HG03108 (cell line): ENCODE measurements at regions not wholly inside any gene's neighbourhood (a gene's known extent, or its start where the extent isn't known, plus 50 kb on each side); places are given as distances from the start of the nearest gene placed in this dataset.

ENCODE experiments used
- ATAC-seq: cut with Tn5 transposase; IDR thresholded peaks from one replicate; pipeline ENCODE4 v1.9.1; 2021; ENCODE audit warnings: moderate library complexity; ENCODE audit not compliant: unreplicated experiment

GRCh38 chr21:27277110-27277509 lies 310.2 kb upstream of the ADAMTS5 start:
- no peak for ATAC-seq

GRCh38 chr21:27275294-27275927 lies 308.5 kb upstream of the ADAMTS5 start:
- ATAC-seq: no peak

GRCh38 chr21:27269644-27270043 lies 302.8 kb upstream of the ADAMTS5 start:
- no peak for ATAC-seq

- ATAC-seq: no peak
These were observed 301.4 kb upstream of the ADAMTS5 start for GRCh38 chr21:27268290-27268689.

GRCh38 chr21:27265949-27266348 lies 299.1 kb upstream of the ADAMTS5 start:
- no peak for ATAC-seq

GRCh38 chr21:27265492-27265891 lies 298.6 kb upstream of the ADAMTS5 start:
- no peak for ATAC-seq

GRCh38 chr21:27261676-27262075 lies 294.8 kb upstream of the ADAMTS5 start:
- no peak for ATAC-seq

- ATAC-seq: no peak
These were observed 293.8 kb upstream of the ADAMTS5 start for GRCh38 chr21:27260728-27261127.

GRCh38 chr21:27258742-27259448 lies 292.0 kb upstream of the ADAMTS5 start:
- no peak for ATAC-seq

GRCh38 chr21:27257908-27258556 lies 291.1 kb upstream of the ADAMTS5 start:
- ATAC-seq: no peak

- no peak for ATAC-seq
These were observed 290.3 kb upstream of the ADAMTS5 start for GRCh38 chr21:27257226-27257625.

GRCh38 chr21:27251752-27252151 lies 284.9 kb upstream of the ADAMTS5 start:
- no peak for ATAC-seq

GRCh38 chr21:27250366-27250765 lies 283.5 kb upstream of the ADAMTS5 start:
- no peak for ATAC-seq

- ATAC-seq: no peak
These were observed 281.9 kb upstream of the ADAMTS5 start for GRCh38 chr21:27248814-27249213.

GRCh38 chr21:27246741-27247140 lies 279.9 kb upstream of the ADAMTS5 start:
- no peak for ATAC-seq

- no peak for ATAC-seq
These were observed 277.9 kb upstream of the ADAMTS5 start for GRCh38 chr21:27244776-27245175.

- no peak for ATAC-seq
These were observed 277.5 kb upstream of the ADAMTS5 start for GRCh38 chr21:27244352-27244751.

- no peak for ATAC-seq
These were observed 274.0 kb upstream of the ADAMTS5 start for GRCh38 chr21:27240839-27241238.

- ATAC-seq: no peak
These were observed 266.7 kb upstream of the ADAMTS5 start for GRCh38 chr21:27233514-27234115.

- no peak for ATAC-seq
These were observed 259.1 kb upstream of the ADAMTS5 start for GRCh38 chr21:27225940-27226339.

- no peak for ATAC-seq
These were observed 258.3 kb upstream of the ADAMTS5 start for GRCh38 chr21:27225151-27225550.

- no peak for ATAC-seq
These were observed 257.3 kb upstream of the ADAMTS5 start for GRCh38 chr21:27224169-27224568.
